ENCODE measurements at regions not wholly inside any gene's neighbourhood (a gene's known extent, or its start where the extent isn't known, plus 50 kb on each side); places are given as distances from the start of the nearest gene placed in this dataset.

DNA sequence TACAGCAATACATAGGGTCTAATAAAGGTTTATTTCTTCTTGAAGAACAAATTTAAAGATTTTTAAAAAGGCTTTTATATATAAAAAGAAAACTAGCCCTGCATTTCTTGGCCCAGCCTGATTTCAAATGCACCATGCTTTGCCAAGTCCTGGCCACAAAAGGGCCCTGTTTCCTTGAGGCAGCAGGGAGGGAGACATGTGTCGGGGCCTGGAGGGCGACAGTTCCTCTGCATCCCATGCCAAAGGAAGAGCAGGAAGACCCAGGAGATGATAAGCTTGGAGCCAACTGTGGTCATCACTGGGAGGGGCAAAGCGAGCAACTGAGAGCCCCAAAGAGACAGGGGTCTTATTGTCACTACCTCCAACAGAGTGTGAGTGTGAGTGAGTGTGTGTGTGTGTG is 571.5 kb upstream of the PSMD7 start:
- H3K9me3 ChIP-seq (ENCODE audit: low read length) = no peaks in the 10 kb centered on the region
- no peak overlapping the region for H3K4me3 ChIP-seq (ENCODE audit: low read depth, low read length, poor library complexity, severe bottlenecking)
- no peak for TF ChIP-seq CTCF (conservative IDR thresholded peaks at IDR 0.05; ENCODE audit: low read length)
- no peak for TF ChIP-seq EZH2phosphoT487 (IDR thresholded peaks at IDR 0.05; ENCODE audit: borderline replicate concordance, low read depth, low read length)
- no peaks in the 10 kb centered on the region for H4K20me1 ChIP-seq (ENCODE audit: insufficient read depth, low read length)
- DNase-seq (ENCODE audit: low spot score) = no peak
- no peak overlapping the region for H2AFZ ChIP-seq (ENCODE audit: low read length)
- CTCF ChIA-PET (ENCODE audit: unreplicated experiment) = interaction anchor here (0.5 kb wide), 1 partner anchor 121 kb away, joined by 3 read pairs; no protein-coding TSS in a partner anchor
- no peaks in the 10 kb centered on the region for H3K36me3 ChIP-seq (ENCODE audit: insufficient read depth, low read length)
- no peaks in the 10 kb centered on the region for H3K9me2 ChIP-seq (ENCODE audit: insufficient read depth, low read length)
- H3K4me1 ChIP-seq (ENCODE audit: insufficient read depth, low read length, poor library complexity, severe bottlenecking) = no peaks in the 10 kb centered on the region
- H3K4me2 ChIP-seq (ENCODE audit: low read length) = no peak overlapping the region
- H3K79me2 ChIP-seq (ENCODE audit: insufficient read depth, low read depth, low read length) = no peaks in the 10 kb centered on the region
- BruUV-seq (replicated peaks) = no TSS peak
- intact Hi-C loops (cut with micrococcal nuclease; ENCODE audit: unreplicated experiment) = no loop called here
- POLR2A ChIA-PET = no interaction called here
- no peak overlapping the region for H3K27ac ChIP-seq (ENCODE audit: low read depth, low read length, poor library complexity, severe bottlenecking)

GRCh38 chr16:73724503-73724902 is 572.1 kb upstream of the PSMD7 start:
- H3K36me3 ChIP-seq (ENCODE audit: insufficient read depth, low read length) = no peaks in the 10 kb centered on the region

More at GRCh38 chr16:73724503-73724902, 572.1 kb upstream of the PSMD7 start:
- H3K9me3 ChIP-seq (ENCODE audit: low read length) = no peaks in the 10 kb centered on the region
- H3K4me2 ChIP-seq (ENCODE audit: low read length) = no peak overlapping the region
- POLR2A ChIA-PET = no interaction called here
- no peak for DNase-seq (ENCODE audit: low spot score)
- H3K9me2 ChIP-seq (ENCODE audit: insufficient read depth, low read length) = no peaks in the 10 kb centered on the region
- H3K4me3 ChIP-seq (ENCODE audit: low read depth, low read length, poor library complexity, severe bottlenecking) = no peak overlapping the region
- no peaks in the 10 kb centered on the region for H3K4me1 ChIP-seq (ENCODE audit: insufficient read depth, low read length, poor library complexity, severe bottlenecking)
- no peak overlapping the region for H2AFZ ChIP-seq (ENCODE audit: low read length)
- H3K79me2 ChIP-seq (ENCODE audit: insufficient read depth, low read depth, low read length) = no peaks in the 10 kb centered on the region
- TF ChIP-seq CTCF (conservative IDR thresholded peaks at IDR 0.05; ENCODE audit: low read length) = no peak
- TF ChIP-seq EZH2phosphoT487 (IDR thresholded peaks at IDR 0.05; ENCODE audit: borderline replicate concordance, low read depth, low read length) = no peak
- intact Hi-C loops (cut with micrococcal nuclease; ENCODE audit: unreplicated experiment) = no loop called here
- H4K20me1 ChIP-seq (ENCODE audit: insufficient read depth, low read length) = no peaks in the 10 kb centered on the region
- CTCF ChIA-PET (ENCODE audit: unreplicated experiment) = interaction anchor here (0.5 kb wide), 1 partner anchor 122 kb away, joined by 3 read pairs; no protein-coding TSS in a partner anchor
- no peak overlapping the region for H3K27ac ChIP-seq (ENCODE audit: low read depth, low read length, poor library complexity, severe bottlenecking)
- BruUV-seq (replicated peaks) = no TSS peak

All from OCI-LY7 (cell line).